Activated CD4-positive, alpha-beta memory T cell treated with anti-CD3 and anti-CD28 coated beads for 36 hours (primary cell): ENCODE measurements at regions not wholly inside any gene's neighbourhood (a gene's known extent, or its start where the extent isn't known, plus 50 kb on each side); places are given as distances from the start of the nearest gene placed in this dataset.
"Not testable (repeated sequence)": the region's sequence is repeated elsewhere in the genome, so short reads cannot be mapped to it uniquely, and the experiment has no call there.

Experiments
- CTCF ChIA-PET: fragments of 350-600 bp; sonication (Branson Sonifier 250); formaldehyde crosslinking; loops from one replicate; lab custom pipeline; 2021; ENCODE audit warnings: antibody characterized with exemption, inconsistent platforms; lab: Charles Lee
- POLR2A ChIA-PET: fragments of 350-600 bp; sonication (Branson Sonifier 250); formaldehyde crosslinking; loops from one replicate; lab custom pipeline; 2021; ENCODE audit warnings: antibody characterized with exemption; lab: Charles Lee
- DNase-seq: peaks from one replicate; pipeline ENCODE4 v3.0.0-alpha.2; 2020
- H3K27ac Mint-ChIP-seq: one replicate; pipeline ENCODE4 v1.8.0; 2021; ENCODE audit warnings: mixed read lengths
- H3K27me3 Mint-ChIP-seq: one replicate; pipeline ENCODE4 v1.8.0; 2021; ENCODE audit warnings: mixed read lengths
- H3K36me3 Mint-ChIP-seq: one replicate; pipeline ENCODE4 v1.8.0; 2021; ENCODE audit warnings: mixed read lengths
- H3K4me1 Mint-ChIP-seq: one replicate; pipeline ENCODE4 v1.8.0; 2021; ENCODE audit warnings: low read depth, mixed read lengths
- H3K4me3 Mint-ChIP-seq: one replicate; pipeline ENCODE4 v1.8.0; 2021; ENCODE audit warnings: mild to moderate bottlenecking, mixed read lengths
- H3K9me3 Mint-ChIP-seq: one replicate; pipeline ENCODE4 v1.8.0; 2021; ENCODE audit warnings: mixed read lengths
- intact Hi-C: fragments of 100-400 bp; cut with micrococcal nuclease; formaldehyde crosslinking; loops from one replicate; pipeline ENCODE4 v1.15.1; 2023

DNA sequence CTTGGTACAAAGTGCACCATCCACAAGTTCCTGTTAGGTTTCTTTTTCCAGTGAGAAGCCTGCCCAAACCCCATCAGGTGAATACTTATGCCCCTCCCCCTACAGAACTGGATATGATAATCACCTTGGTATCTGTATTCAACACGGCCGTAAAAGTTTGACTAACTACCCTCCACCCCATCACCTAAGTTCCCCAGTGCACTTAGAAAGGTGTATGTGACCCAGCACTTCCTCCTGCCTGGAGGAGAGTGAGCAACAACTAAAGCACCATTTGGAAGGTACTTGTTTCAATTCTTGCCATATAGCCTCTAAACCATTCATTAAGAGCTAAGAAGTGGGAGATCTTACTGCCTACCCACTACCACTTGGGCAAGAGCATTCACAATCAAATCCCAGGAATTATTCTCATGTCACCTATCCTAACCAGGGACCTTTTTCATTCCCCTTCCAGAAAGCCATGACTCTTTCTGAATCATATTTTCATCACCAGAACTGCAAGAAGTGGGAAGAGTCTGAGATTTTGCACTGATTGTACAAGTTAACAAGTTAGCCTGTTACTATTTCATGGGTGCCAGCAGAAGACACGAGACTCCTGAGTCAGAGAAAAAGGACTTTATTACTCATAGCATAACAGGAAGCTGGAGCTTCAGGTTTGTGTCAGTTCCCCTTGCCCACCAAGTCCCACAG, 53.5 kb upstream of the NDUFV2 start:
- H3K27ac Mint-ChIP-seq, result no peak overlapping the region
- no peak for DNase-seq
- H3K27me3 Mint-ChIP-seq, result no peaks in the 10 kb centered on the region
- peaks cover 34% of the 10 kb centered on the region for H3K9me3 Mint-ChIP-seq
- H3K4me3 Mint-ChIP-seq, result no peak overlapping the region
- ChIA-PET CTCF (interaction anchor here (1.0 kb wide), 1 partner anchor 285 kb away, joined by 3 read pairs; the partner anchor contains the start of gene TWSG1), POLR2A (interaction anchor here (0.7 kb wide), 1 partner anchor 25 kb away, joined by 3 read pairs; no protein-coding TSS in a partner anchor)
- H3K4me1 Mint-ChIP-seq, result peaks cover 9% of the 10 kb centered on the region
- H3K36me3 Mint-ChIP-seq, result peaks cover 8% of the 10 kb centered on the region
- intact Hi-C loops, result no loop called here

DNA sequence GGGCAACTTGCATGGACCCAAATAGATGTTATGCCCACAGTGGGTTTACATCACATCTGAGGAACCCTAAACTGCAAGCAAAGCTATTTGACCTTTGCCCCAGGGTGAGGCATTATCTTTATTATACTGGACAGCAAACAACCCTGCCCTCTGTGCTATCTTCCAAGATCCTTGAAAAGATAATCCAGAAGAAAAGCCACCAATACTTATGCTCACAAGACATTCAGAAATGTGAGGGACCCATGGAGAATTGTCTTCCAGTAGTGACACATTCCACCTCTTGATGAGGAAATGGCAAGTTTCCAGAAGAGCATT, 53.0 kb upstream of the NDUFV2 start:
- POLR2A ChIA-PET, result interaction anchor here (0.7 kb wide), 1 partner anchor 24 kb away, joined by 3 read pairs; no protein-coding TSS in a partner anchor
- Mint-ChIP-seq H3K4me3 (no peak overlapping the region), H3K9me3 (peaks cover 34% of the 10 kb centered on the region), H3K4me1 (peaks cover 9% of the 10 kb centered on the region), H3K27me3 (no peaks in the 10 kb centered on the region), H3K27ac (no peak overlapping the region), H3K36me3 (peaks cover 8% of the 10 kb centered on the region)
- DNase-seq, result no peak
- intact Hi-C loops, result no loop called here
- CTCF ChIA-PET, result interaction anchor here (1.0 kb wide), 1 partner anchor 285 kb away, joined by 3 read pairs; the partner anchor contains the start of gene TWSG1

- H3K27me3 Mint-ChIP-seq, intact Hi-C loops, H3K36me3 Mint-ChIP-seq, H3K4me3 Mint-ChIP-seq, POLR2A ChIA-PET, H3K27ac Mint-ChIP-seq, CTCF ChIA-PET, DNase-seq: not testable (repeated sequence)
- H3K4me1 Mint-ChIP-seq, result peaks cover 16% of the 10 kb centered on the region
- peaks cover 34% of the 10 kb centered on the region for H3K9me3 Mint-ChIP-seq
Measured at GRCh38 chr18:9050628-9051284, 51.7 kb upstream of the NDUFV2 start.
